ENCODE measurements at regions not wholly inside any gene's neighbourhood (a gene's known extent, or its start where the extent isn't known, plus 50 kb on each side); places are given as distances from the start of the nearest gene placed in this dataset.
"Not testable (repeated sequence)": the region's sequence is repeated elsewhere in the genome, so short reads cannot be mapped to it uniquely, and the experiment has no call there.

DNA sequence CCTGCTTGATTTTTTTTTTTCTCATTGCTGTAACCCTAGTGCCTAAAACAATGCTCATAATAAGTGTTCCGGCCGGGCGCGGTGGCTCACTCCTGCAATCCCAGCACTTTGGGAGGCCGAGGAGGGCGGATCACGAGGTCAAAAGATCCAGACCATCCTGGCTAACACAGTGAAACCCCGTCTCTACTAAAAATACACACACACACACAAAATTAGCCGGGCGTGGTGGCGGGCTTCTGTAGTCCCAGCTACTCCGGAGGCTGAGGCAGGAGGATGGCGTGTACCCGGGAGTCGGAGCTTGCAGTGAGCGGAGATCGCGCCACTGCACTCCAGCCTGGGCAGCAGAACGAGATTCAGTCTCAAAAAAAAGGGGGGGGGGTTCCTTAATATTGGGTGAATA is 214.0 kb upstream of the HSF2 start:
- TF ChIP-seq POLR2A, POU2F2 (IDR thresholded peaks at IDR 0.05; ENCODE audit: low read depth, low read length): not testable (repeated sequence)
